HepG2 (cell line): ENCODE measurements at regions not wholly inside any gene's neighbourhood (a gene's known extent, or its start where the extent isn't known, plus 50 kb on each side); places are given as distances from the start of the nearest gene placed in this dataset.

Experiments
- ATAC-seq: fragments of 200-7000 bp; cut with Tn5 transposase; 3 replicates; pipeline ENCODE4 v1.9.1; 2020; ENCODE audit warnings: mild to moderate bottlenecking, moderate library complexity
- BruUV-seq: library from RNA; stranded (reverse); fragments of 400-500 nt; replicated peaks from 2 replicates; lab custom pipeline; 2021; lab: Mats Ljungman, UMichigan
- CTCF ChIA-PET: fragments of 300-600 bp; formaldehyde crosslinking; extraction: SDS; loops from one replicate; lab custom pipeline; 2021; ENCODE audit warnings: low total read pairs, inconsistent platforms, low intra/inter-chr PET ratio; lab: Yijun Ruan, JAX
- POLR2A ChIA-PET: fragments of 350-600 bp; sonication (Branson Sonifier 250); formaldehyde crosslinking; loops from one replicate; lab custom pipeline; 2020; ENCODE audit warnings: antibody characterized with exemption, inconsistent platforms; lab: Yijun Ruan, JAX
- DNase-seq: peaks from one replicate; pipeline ENCODE4 v3.0.0-alpha.2; 2015; ENCODE audit warnings: low spot score
- FAIRE-seq: peaks from 3 replicates; lab custom pipeline; 2011; peaks lifted over from hg19 to GRCh38; lab: Jason Lieb, UNC
- H2AFZ ChIP-seq: one replicate; pipeline ENCODE4 v1.6.1; 2011; ENCODE audit warnings: low read length, inconsistent platforms
- H3K27ac ChIP-seq: fragments of 300-600 bp; 3 replicates; pipeline ENCODE4 v1.8.0; 2011; ENCODE audit warnings: mixed run types, mild to moderate bottlenecking, mixed read lengths, low read length, inconsistent platforms; ENCODE audit not compliant: insufficient read depth; ENCODE audit errors: extremely low read length
- H3K27me3 ChIP-seq, 2 experiments: fragments of 200-600 bp in 1 of 2; 2 replicates in 1 of 2; 3 replicates in 1 of 2; pipeline versions ENCODE4 v1.6.0 to v1.8.0; 2011; ENCODE audit warnings: low read length in 2 of 2, mild to moderate bottlenecking in 2 of 2, moderate library complexity in 2 of 2, inconsistent platforms in 1 of 2; ENCODE audit not compliant: insufficient read depth in 2 of 2, control insufficient read depth in 1 of 2
- H3K36me3 ChIP-seq, 2 experiments: fragments of 200-600 bp in 1 of 2; replicated peaks in 1 of 2; 2 replicates in 1 of 2; 3 replicates in 1 of 2; pipeline versions ENCODE4 v1.5.1 to v1.8.0; 2011; ENCODE audit warnings: low read length in 2 of 2, inconsistent platforms in 1 of 2; ENCODE audit not compliant: insufficient read depth in 2 of 2, control insufficient read depth in 1 of 2
- H3K4me1 ChIP-seq: 2 replicates; pipeline ENCODE4 v1.5.1; 2012; ENCODE audit warnings: low read length, inconsistent platforms; ENCODE audit not compliant: insufficient read depth
- H3K4me2 ChIP-seq: 2 replicates; pipeline ENCODE4 v1.6.0; 2011; ENCODE audit warnings: low read depth, low read length, inconsistent platforms
- H3K4me3 ChIP-seq, 3 experiments: fragments of 200-600 bp in 1 of 3; sonication (generic), shearing (Covaris generic) in 1 of 3; replicated peaks in 1 of 3; 2 replicates each; pipeline ENCODE4 v1.5.1; 2011 to 2016; ENCODE audit warnings: low read length in 3 of 3, inconsistent platforms in 2 of 3, low read depth in 2 of 3, mild to moderate bottlenecking in 2 of 3, control low read depth in 1 of 3, mixed read lengths in 1 of 3; ENCODE audit not compliant: insufficient read depth in 1 of 3
- H3K79me2 ChIP-seq: one replicate; pipeline ENCODE4 v1.6.1; 2011; ENCODE audit warnings: low read length, inconsistent platforms; ENCODE audit not compliant: insufficient read depth
- H3K9ac ChIP-seq: 2 replicates; pipeline ENCODE4 v1.6.0; 2011; ENCODE audit warnings: mild to moderate bottlenecking, low read depth, low read length, inconsistent platforms; ENCODE audit not compliant: insufficient read depth
- H3K9me3 ChIP-seq: 2 replicates; pipeline ENCODE4 v1.5.1; 2012; ENCODE audit warnings: mild to moderate bottlenecking, low read length
- H4K20me1 ChIP-seq: 2 replicates; pipeline ENCODE4 v1.6.0; 2011; ENCODE audit warnings: inconsistent platforms, mild to moderate bottlenecking, low read length, moderate library complexity; ENCODE audit not compliant: insufficient read depth
- FOXP1 ChIP-seq, 2 experiments: fragments of 450-650 bp in 1 of 2; IDR thresholded peaks; 2 replicates each; pipeline ENCODE4 v1.6.1; 2017 to 2018; ENCODE audit warnings: antibody characterized with exemption in 1 of 2
- KDM4B ChIP-seq: sonication (generic); formaldehyde crosslinking; IDR thresholded peaks from 2 replicates; pipeline ENCODE4 v1.4.0; 2020; ENCODE audit warnings: missing genetic modification reagents
- MED8 ChIP-seq: sonication (generic); formaldehyde crosslinking; IDR thresholded peaks from 2 replicates; pipeline ENCODE4 v1.8.1; 2023; ENCODE audit warnings: mild to moderate bottlenecking, missing genetic modification reagents; ENCODE audit not compliant: insufficient replicate concordance
- SIN3A ChIP-seq: IDR thresholded peaks from 2 replicates; pipeline ENCODE4 v1.6.1; 2011; ENCODE audit warnings: low read depth, mild to moderate bottlenecking, control low read depth, low read length, borderline replicate concordance
- SOX13 ChIP-seq, 3 experiments: fragments of 450-650 bp in 1 of 3; sonication (generic) in 1 of 3; formaldehyde crosslinking in 1 of 3; IDR thresholded peaks in 2 of 3; conservative IDR thresholded peaks in 1 of 3; 2 replicates each; pipeline versions ENCODE4 v1.5.0 to v1.6.1; 2016 to 2020; ENCODE audit warnings: antibody characterized with exemption in 1 of 3, mild to moderate bottlenecking in 1 of 3, missing compliant biosample characterization in 1 of 3, missing genetic modification reagents in 1 of 3, moderate library complexity in 1 of 3
- SOX6 ChIP-seq, 2 experiments: fragments of 450-650 bp in 1 of 2; sonication (generic) in 1 of 2; formaldehyde crosslinking in 1 of 2; IDR thresholded peaks; 2 replicates each; pipeline versions ENCODE4 v1.4.0 to v1.6.1; 2017 to 2020; ENCODE audit warnings: antibody characterized with exemption in 1 of 2, mild to moderate bottlenecking in 1 of 2, missing genetic modification reagents in 1 of 2
- ZNF503 ChIP-seq: sonication (generic); formaldehyde crosslinking; IDR thresholded peaks from 2 replicates; pipeline ENCODE4 v1.4.0; 2020; ENCODE audit warnings: missing genetic modification reagents
- ZNF83 ChIP-seq: sonication (generic); formaldehyde crosslinking; IDR thresholded peaks from 2 replicates; pipeline ENCODE4 v1.4.0; 2020; ENCODE audit warnings: missing genetic modification reagents, mild to moderate bottlenecking, borderline replicate concordance
- WGBS: methylation state at CpG from one replicate; pipeline ENCODE4 v1.1.6; 2017; ENCODE audit warnings: low lambda C conversion rate; 5-methylcytosine and 5-hydroxymethylcytosine counted together
- in situ Hi-C: cut with HindIII; loops from 2 replicates; pipeline ENCODE4 v1.10.0; 2017; ENCODE audit warnings: low pct_unique_long_range_greater_than_20kb; ENCODE audit not compliant: extremely low pct_ligation_motif_present
- intact Hi-C: fragments of 100-400 bp; cut with micrococcal nuclease; formaldehyde crosslinking; loops from one replicate; pipeline ENCODE4 v1.10.0; 2022; ENCODE audit not compliant: unreplicated experiment
- TF ChIP-seq, protein P1 (sequence below): sonication (generic); formaldehyde crosslinking; IDR thresholded peaks from 2 replicates; pipeline ENCODE4 v1.5.0; 2020; ENCODE audit warnings: mild to moderate bottlenecking, missing genetic modification reagents, borderline replicate concordance

DNA sequence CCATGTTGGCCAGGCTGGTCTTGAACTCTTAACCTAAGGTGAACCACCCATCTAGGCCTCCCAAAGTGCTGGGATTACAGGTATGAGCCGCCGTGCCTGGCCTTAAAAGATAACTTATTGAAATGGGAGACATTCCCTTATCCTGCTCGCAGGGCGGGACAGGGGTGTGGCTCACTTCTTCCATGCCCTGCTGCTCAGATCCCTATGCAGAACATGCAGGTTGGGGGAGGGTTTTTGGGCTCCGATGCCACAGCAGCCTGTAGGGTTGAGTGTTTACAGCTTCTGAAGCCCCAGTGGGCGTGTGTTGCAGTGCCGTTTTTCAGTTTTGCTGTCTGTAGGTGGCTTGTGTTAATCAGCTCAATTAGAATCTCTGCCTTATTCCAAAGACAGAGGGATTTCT, 108.0 kb upstream of the BRINP1 start (continued):
- TF ChIP-seq, protein P1, sequence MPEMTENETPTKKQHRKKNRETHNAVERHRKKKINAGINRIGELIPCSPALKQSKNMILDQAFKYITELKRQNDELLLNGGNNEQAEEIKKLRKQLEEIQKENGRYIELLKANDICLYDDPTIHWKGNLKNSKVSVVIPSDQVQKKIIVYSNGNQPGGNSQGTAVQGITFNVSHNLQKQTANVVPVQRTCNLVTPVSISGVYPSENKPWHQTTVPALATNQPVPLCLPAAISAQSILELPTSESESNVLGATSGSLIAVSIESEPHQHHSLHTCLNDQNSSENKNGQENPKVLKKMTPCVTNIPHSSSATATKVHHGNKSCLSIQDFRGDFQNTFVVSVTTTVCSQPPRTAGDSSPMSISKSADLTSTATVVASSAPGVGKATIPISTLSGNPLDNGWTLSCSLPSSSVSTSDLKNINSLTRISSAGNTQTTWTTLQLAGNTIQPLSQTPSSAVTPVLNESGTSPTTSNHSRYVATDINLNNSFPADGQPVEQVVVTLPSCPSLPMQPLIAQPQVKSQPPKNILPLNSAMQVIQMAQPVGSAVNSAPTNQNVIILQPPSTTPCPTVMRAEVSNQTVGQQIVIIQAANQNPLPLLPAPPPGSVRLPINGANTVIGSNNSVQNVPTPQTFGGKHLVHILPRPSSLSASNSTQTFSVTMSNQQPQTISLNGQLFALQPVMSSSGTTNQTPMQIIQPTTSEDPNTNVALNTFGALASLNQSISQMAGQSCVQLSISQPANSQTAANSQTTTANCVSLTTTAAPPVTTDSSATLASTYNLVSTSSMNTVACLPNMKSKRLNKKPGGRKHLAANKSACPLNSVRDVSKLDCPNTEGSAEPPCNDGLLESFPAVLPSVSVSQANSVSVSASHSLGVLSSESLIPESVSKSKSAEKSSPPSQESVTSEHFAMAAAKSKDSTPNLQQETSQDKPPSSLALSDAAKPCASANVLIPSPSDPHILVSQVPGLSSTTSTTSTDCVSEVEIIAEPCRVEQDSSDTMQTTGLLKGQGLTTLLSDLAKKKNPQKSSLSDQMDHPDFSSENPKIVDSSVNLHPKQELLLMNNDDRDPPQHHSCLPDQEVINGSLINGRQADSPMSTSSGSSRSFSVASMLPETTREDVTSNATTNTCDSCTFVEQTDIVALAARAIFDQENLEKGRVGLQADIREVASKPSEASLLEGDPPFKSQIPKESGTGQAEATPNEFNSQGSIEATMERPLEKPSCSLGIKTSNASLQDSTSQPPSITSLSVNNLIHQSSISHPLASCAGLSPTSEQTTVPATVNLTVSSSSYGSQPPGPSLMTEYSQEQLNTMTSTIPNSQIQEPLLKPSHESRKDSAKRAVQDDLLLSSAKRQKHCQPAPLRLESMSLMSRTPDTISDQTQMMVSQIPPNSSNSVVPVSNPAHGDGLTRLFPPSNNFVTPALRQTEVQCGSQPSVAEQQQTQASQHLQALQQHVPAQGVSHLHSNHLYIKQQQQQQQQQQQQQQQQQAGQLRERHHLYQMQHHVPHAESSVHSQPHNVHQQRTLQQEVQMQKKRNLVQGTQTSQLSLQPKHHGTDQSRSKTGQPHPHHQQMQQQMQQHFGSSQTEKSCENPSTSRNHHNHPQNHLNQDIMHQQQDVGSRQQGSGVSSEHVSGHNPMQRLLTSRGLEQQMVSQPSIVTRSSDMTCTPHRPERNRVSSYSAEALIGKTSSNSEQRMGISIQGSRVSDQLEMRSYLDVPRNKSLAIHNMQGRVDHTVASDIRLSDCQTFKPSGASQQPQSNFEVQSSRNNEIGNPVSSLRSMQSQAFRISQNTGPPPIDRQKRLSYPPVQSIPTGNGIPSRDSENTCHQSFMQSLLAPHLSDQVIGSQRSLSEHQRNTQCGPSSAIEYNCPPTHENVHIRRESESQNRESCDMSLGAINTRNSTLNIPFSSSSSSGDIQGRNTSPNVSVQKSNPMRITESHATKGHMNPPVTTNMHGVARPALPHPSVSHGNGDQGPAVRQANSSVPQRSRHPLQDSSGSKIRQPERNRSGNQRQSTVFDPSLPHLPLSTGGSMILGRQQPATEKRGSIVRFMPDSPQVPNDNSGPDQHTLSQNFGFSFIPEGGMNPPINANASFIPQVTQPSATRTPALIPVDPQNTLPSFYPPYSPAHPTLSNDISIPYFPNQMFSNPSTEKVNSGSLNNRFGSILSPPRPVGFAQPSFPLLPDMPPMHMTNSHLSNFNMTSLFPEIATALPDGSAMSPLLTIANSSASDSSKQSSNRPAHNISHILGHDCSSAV (CRISPR knock-in tag): no peak
- TF ChIP-seq KDM4B (CRISPR knock-in tag) (no peak), SIN3A (no peak), SOX6 (IDR thresholded peaks at IDR 0.05) (no peak), SOX6 (CRISPR knock-in tag; IDR thresholded peaks at IDR 0.05) (no peak), ZNF83 (CRISPR knock-in tag) (no peak)

DNA sequence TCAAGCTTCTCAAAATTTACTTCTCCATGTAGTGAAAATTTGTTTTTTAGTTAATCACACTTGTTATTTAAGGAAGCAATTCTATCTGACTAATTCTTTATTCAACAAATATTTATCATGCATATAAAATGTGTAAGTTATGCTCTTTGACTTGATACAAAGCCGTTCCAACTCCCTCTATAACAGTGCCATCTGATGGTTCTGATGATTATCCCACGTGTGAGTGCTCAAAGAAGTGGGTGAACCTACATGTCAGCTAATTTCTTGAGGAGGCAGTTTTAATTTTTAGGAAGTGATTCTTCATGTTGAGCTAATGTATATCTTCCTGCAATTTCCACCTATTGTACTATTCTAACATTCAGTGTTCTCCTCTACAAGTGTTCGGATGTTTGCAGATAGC, 88.8 kb upstream of the BRINP1 start:
- DNase-seq (no peak), FAIRE-seq (no peak), ATAC-seq (no peak)
- no peaks in the 10 kb centered on the region for H3K79me2 ChIP-seq
- no peaks in the 10 kb centered on the region for H4K20me1 ChIP-seq
- no peak overlapping the region for H3K4me3 ChIP-seq
- H3K9me3 ChIP-seq: no peaks in the 10 kb centered on the region
- no TSS peak for BruUV-seq
- WGBS: 0% methylated on average over 3 of the region's 3 CpGs
- H3K27ac ChIP-seq: no peak overlapping the region
- H3K9ac ChIP-seq: no peak overlapping the region
- no peak overlapping the region for H2AFZ ChIP-seq
- TF ChIP-seq MED8: no peak
- TF ChIP-seq FOXP1 (IDR thresholded peaks at IDR 0.05): no peak
- no peak for TF ChIP-seq FOXP1 (CRISPR knock-in tag; IDR thresholded peaks at IDR 0.05)
- TF ChIP-seq ZNF503: no peak
- TF ChIP-seq SOX13 (IDR thresholded peaks at IDR 0.05): no peak
- no peak for TF ChIP-seq SOX13 (CRISPR knock-in tag; conservative IDR thresholded peaks at IDR 0.05 in 1 of 2, IDR thresholded peaks at IDR 0.05 in 1 of 2)
- no peaks in the 10 kb centered on the region for H3K4me1 ChIP-seq
- ChIA-PET CTCF (no interaction called here), POLR2A (no interaction called here)
- no peaks in the 10 kb centered on the region for H3K36me3 ChIP-seq
- intact Hi-C loops: no loop called here
- H3K4me2 ChIP-seq: no peak overlapping the region
- no peaks in the 10 kb centered on the region for H3K27me3 ChIP-seq
- in situ Hi-C loops: no loop called here
